DMS53 treated with DMSO at 0.1 percent for 48 hours (cell line): ENCODE measurements at regions not wholly inside any gene's neighbourhood (a gene's known extent, or its start where the extent isn't known, plus 50 kb on each side); places are given as distances from the start of the nearest gene placed in this dataset.
"Not testable (repeated sequence)": the region's sequence is repeated elsewhere in the genome, so short reads cannot be mapped to it uniquely, and the experiment has no call there.

Experiments used
- DNase-seq: peaks from one replicate; lab custom pipeline; 2025; ENCODE audit not compliant: unreplicated experiment; lab: John Stamatoyannopoulos, UW

GRCh38 chr3:33919312-33920120, 121.1 kb downstream of the PDCD6IP start:
- no peak for DNase-seq

DNA sequence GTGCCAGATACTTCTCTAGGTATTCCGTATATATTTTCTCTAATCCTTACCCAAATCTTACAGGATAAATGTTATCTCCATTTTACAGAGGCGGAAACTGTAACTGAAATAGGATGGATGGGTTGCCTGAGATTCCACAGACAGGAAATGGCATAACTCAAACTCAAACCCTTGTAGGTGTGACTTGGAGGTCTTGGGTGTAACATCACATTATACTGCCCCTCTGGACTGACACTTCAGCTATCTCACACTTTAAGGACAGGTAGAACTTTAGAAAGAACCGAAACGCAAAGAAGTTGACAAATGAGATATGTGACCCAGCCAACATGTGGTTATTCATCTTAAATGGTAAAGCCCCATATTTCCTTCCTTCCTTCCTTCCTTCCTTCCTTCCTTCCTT, 122.1 kb downstream of the PDCD6IP start:
- no peak for DNase-seq

GRCh38 chr3:33921608-33922007, 123.2 kb downstream of the PDCD6IP start:
- DNase-seq: no peak

GRCh38 chr3:33926998-33927605, 128.7 kb downstream of the PDCD6IP start:
- no peak for DNase-seq

- DNase-seq: no peak
Observed at GRCh38 chr3:33929813-33930212, 131.4 kb downstream of the PDCD6IP start.

- DNase-seq: no peak
Observed at GRCh38 chr3:33931512-33931911, 133.1 kb downstream of the PDCD6IP start.

DNA sequence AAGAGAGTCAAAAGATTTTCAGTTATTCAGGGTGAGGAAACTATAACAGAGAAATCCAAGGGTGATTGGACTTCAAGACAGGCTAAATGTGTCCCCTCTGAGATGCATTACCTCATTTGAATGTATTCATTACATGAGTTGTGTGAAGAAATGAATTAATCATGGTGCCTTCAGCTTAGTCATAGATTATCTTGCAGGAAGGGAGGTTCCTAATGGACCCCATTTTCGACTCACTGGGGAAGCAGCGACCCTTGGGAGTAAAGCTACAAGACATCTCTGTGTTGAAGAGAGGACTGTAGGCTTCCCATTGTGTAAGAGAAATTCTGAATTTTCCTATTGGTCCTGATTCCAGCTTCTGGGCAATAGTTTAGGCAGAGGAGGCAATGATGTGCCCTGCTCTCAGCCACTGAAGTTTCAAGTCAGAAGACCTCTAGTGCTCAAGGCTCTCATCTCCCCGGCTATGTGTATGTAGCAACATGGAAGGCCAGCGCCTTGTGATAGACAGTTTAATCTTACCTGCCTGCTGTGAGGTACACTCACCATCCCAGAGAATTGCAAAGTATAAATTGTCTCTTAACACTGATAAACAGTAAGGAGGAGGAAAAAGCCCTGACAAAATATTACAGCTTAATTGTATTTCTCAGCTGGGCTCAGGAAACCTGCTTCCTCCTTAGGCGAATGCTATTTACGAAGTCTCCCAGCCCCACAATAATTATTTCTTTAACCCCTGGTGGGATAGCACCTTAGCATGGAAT, 133.8 kb downstream of the PDCD6IP start:
- DNase-seq: no peak

DNA sequence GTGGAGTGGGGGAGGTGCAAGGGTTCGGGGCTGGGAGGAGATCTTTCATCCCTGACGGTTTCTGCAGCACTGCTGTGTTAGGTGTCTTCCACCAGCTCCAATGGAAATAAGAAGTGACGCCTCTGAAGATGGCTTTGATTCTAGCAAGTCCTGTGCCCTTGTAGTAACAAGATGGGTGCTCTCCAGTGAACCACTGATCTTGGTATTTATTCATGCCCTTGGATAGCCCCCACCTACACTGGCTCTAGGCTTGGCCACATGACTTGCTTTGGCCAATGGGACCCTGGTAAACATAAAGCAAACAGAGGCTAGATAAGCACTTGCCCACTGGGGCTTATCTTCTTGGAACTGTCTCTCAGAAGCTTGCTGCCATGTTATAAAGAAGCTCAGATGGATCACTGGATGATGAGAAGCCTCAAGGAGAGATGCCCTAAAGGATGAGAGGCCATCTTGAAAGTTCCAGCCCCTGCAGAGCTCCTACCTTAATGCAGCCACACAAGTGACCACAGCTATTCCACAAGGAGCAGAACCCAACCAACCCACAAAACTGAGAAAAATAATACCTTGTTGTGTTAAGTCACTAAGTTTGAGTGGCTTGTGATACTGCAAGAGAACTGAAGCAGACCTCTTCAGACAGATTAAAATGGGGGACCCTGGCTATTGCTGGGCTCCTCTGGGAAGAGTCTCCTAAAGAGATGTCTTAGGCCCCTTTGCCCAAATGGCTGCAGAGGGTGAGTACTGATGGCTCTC, 137.9 kb downstream of the PDCD6IP start:
- DNase-seq: no peak

DNA sequence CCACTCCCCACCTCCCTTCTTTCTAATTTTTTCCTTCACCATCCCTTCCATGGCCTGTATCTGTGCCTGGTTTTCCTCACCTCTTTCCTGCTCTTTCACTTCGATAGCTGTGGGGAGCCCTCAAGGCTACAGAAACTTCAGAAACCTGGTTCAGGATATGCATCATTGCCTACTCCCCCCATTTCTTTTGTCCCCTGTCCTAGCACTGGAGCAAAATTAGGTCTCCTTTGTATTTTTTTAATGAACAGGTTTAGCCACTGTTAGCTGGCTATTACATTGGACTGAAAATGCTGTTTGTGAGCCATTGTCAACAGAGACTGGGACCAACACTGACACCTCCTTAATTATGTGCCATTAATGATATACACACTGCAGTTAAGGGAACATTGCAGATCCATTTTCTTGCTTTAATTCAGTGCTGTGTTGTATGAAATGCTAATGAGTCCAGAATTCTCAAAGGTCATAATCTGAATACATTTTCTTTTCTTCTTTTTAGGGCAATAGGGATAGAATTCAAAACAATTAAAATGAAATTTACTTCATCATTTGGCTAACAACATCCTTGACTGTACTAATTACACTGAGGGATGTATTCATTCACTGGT, 138.6 kb downstream of the PDCD6IP start:
- no peak for DNase-seq

DNA sequence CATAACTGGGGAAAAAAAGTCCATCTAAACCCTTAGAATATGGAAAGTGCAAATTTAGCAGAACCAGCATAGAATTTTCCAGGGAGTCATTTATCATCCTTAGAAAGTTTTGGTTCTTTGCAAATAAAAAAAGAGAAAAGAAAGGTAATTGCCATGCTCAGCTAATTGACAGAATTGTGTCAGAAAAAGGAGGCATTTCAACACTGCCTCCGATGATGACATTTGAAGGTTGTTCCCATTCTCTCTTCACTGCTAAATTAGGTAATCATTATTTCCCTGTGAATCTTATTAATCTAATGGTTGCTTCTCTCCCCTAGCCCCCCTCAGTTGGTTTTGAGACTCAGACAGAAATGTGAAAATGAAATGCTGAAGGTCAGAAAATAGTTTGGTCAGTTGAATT, 139.2 kb downstream of the PDCD6IP start:
- DNase-seq: no peak

- DNase-seq: no peak
Observed at GRCh38 chr3:33940149-33940548, 141.7 kb downstream of the PDCD6IP start.

GRCh38 chr3:33940736-33941135, 142.3 kb downstream of the PDCD6IP start:
- DNase-seq: no peak

- DNase-seq: no peak
Observed at GRCh38 chr3:33941804-33942203, 143.4 kb downstream of the PDCD6IP start.

DNA sequence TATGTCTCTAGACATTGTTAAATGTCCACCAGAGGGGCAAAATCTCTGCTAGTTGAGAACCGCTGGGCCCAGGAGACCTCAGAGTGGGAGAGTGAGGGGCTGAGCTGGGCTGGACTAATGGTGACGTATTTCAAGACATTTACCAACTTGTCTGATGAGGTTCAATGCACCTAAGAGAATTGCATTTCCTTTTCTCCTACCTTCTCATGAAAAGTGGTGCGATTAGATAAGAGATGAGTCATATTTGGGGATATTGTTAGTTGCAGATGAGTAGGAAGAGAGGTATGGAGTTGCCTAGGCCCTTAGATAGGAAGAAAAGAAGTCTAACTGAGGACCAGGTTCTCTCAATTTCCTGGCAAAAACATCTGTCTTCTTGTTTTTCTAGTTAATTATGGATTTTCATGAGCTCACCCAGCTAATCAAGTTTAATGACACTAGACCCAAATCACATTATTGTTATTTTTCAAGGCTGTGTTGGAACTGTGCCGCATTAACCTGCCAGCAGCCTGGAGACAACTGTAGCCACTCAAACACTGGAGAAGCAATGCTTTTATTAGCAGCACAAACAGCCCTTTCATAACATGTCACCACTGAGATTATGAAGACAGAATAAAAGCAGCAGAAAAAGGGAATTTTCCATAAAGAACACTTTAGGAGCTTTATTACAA, 144.2 kb downstream of the PDCD6IP start:
- DNase-seq: no peak

DNA sequence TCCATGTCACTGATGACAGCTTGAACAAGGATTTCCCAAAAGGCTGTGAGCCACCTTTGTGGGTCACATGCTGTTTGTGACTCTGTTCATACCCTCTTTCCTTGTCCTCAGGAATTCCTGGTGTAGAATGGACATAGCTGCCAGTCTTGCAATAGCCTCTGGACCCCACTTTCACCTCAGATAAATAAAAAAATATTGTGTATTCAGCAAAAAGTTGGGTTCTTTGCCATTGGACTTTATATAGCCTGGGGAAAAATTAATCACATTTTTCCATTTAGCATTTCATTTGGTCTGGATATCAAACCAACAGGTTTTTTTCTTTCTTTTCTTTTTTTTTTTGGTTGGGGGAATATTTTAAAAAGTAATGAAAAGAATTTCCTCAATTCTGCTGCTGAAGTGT, 144.8 kb downstream of the PDCD6IP start:
- no peak for DNase-seq

DNA sequence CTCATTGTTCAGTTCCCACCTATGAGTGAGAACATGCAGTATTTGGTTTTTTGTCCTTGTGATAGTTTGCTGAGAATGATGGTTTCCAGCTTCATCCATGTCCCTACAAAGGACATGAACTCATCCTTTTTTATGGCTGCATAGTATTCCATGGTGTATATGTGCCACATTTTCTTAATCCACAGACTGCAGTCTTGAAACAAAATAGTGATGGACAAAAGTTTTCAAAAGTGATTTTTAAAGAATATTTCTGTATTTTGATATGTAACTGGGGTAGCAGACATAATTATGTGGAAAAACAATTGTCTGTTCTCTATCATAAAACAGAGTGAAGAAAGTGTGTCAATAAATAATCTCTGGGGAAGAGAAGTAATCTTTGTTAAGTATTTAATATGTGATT, 148.2 kb downstream of the PDCD6IP start:
- DNase-seq: not testable (repeated sequence)

GRCh38 chr3:33947272-33948195, 149.1 kb downstream of the PDCD6IP start:
- DNase-seq: no peak

DNA sequence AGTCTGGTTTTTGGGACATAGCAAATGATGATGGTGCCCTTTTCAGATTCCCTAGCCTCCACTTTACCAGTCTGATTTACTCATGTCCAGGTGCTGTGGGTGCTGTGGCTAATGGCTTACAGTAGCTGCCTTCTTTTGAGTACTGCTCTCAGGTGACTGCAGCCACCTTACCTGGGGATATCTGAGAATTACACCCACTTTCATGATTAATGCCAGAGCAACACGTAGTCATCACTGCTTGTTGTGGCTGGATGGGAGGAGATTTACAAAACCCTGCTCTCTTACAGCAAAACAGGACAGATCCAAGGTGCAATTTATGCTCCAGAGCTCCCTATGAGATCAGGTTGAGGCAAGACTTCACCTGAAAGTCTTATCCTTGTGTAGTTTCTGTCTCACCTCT, 150.6 kb downstream of the PDCD6IP start:
- no peak for DNase-seq

- no peak for DNase-seq
Observed at GRCh38 chr3:33954956-33955355, 156.5 kb downstream of the PDCD6IP start.
